GM23338 (cell line): ENCODE measurements at regions not wholly inside any gene's neighbourhood (a gene's known extent, or its start where the extent isn't known, plus 50 kb on each side); places are given as distances from the start of the nearest gene placed in this dataset.
A peak's percentile ranks its signal among the peaks of the same experiment; 100 is the strongest.

Source experiments
- ATAC-seq: fragments of 200-7000 bp; cut with Tn5 transposase; 3 replicates; pipeline ENCODE4 v1.9.1; 2020
- DNase-seq: peaks from one replicate; pipeline ENCODE4 v3.0.0-alpha.2; 2015; ENCODE audit warnings: low spot score
- H2AFZ ChIP-seq: fragments of 200-600 bp; sonication (generic); 2 replicates; pipeline ENCODE4 v1.8.0; 2016; ENCODE audit warnings: antibody characterized with exemption, mild to moderate bottlenecking, moderate library complexity
- H3F3A ChIP-seq: fragments of 200-600 bp; sonication (generic); replicated peaks from 2 replicates; pipeline ENCODE4 v1.8.0; 2017; ENCODE audit warnings: antibody characterized with exemption, mixed run types, low read depth
- H3K27ac ChIP-seq: fragments of 200-600 bp; sonication (generic); 2 replicates; pipeline ENCODE4 v1.6.1; 2016; ENCODE audit warnings: low read depth
- H3K27me3 ChIP-seq: fragments of 200-600 bp; sonication (generic); 2 replicates; pipeline ENCODE4 v1.8.0; 2016; ENCODE audit warnings: mild to moderate bottlenecking, mixed run types, moderate library complexity; ENCODE audit not compliant: insufficient read depth
- H3K36me3 ChIP-seq: fragments of 200-600 bp; sonication (generic); 2 replicates; pipeline ENCODE4 v1.8.0; 2016; ENCODE audit warnings: mild to moderate bottlenecking; ENCODE audit not compliant: insufficient read depth
- H3K4me1 ChIP-seq: fragments of 200-600 bp; sonication (generic); 2 replicates; pipeline ENCODE4 v1.8.0; 2016; ENCODE audit warnings: mild to moderate bottlenecking, moderate library complexity; ENCODE audit not compliant: insufficient read depth
- H3K4me2 ChIP-seq: fragments of 200-600 bp; sonication (generic); 2 replicates; pipeline ENCODE4 v1.7.1; 2017; ENCODE audit warnings: mixed run types
- H3K4me3 ChIP-seq: fragments of 200-600 bp; sonication (generic); 2 replicates; pipeline ENCODE4 v1.6.1; 2016; ENCODE audit warnings: mixed run types
- H3K79me2 ChIP-seq: fragments of 200-600 bp; sonication (generic); replicated peaks from 2 replicates; pipeline ENCODE4 v1.8.0; 2017; ENCODE audit warnings: mild to moderate bottlenecking; ENCODE audit not compliant: insufficient read depth
- H3K9me2 ChIP-seq: fragments of 200-600 bp; sonication (generic); 2 replicates; pipeline ENCODE4 v1.8.0; 2017; ENCODE audit not compliant: insufficient read depth
- H4K20me1 ChIP-seq: fragments of 200-600 bp; sonication (generic); replicated peaks from 2 replicates; pipeline ENCODE4 v1.8.0; 2017; ENCODE audit warnings: mild to moderate bottlenecking; ENCODE audit not compliant: insufficient read depth
- H3K27ac Mint-ChIP-seq: 2 replicates; pipeline ENCODE4 v1.8.0; 2020; ENCODE audit warnings: inconsistent platforms, mild to moderate bottlenecking, moderate library complexity, mixed read lengths
- H3K27me3 Mint-ChIP-seq: 3 replicates; pipeline ENCODE4 v1.8.0; 2022; ENCODE audit warnings: low read depth, mild to moderate bottlenecking, moderate library complexity, mixed read lengths, inconsistent platforms; ENCODE audit not compliant: insufficient read depth, poor library complexity
- H3K36me3 Mint-ChIP-seq: 3 replicates; pipeline ENCODE4 v1.8.0; 2021; ENCODE audit warnings: low read depth, mild to moderate bottlenecking, inconsistent platforms, moderate library complexity, mixed read lengths
- H3K4me1 Mint-ChIP-seq: 3 replicates; pipeline ENCODE4 v1.8.0; 2020; ENCODE audit warnings: mild to moderate bottlenecking, inconsistent platforms, mixed read lengths
- H3K4me3 Mint-ChIP-seq: 3 replicates; pipeline ENCODE4 v1.8.0; 2021; ENCODE audit warnings: moderate library complexity, mild to moderate bottlenecking, inconsistent platforms, mixed read lengths
- H3K9me3 Mint-ChIP-seq: 3 replicates; pipeline ENCODE4 v1.8.0; 2020; ENCODE audit warnings: moderate library complexity, mild to moderate bottlenecking, inconsistent platforms, mixed read lengths
- CREB1 ChIP-seq: fragments of 250-450 bp; sonication (Bioruptor Pico); IDR thresholded peaks from 2 replicates; pipeline ENCODE4 v1.5.0; 2020; ENCODE audit warnings: low read depth, mild to moderate bottlenecking, moderate library complexity
- JUNB ChIP-seq: IDR thresholded peaks from one replicate; pipeline ENCODE4 v1.6.1; 2016; ENCODE audit warnings: antibody characterized with exemption; ENCODE audit not compliant: unreplicated experiment
- ZNF331 ChIP-seq: fragments of 250-450 bp; sonication (Bioruptor Pico); IDR thresholded peaks from 2 replicates; pipeline ENCODE4 v1.5.0; 2020; ENCODE audit warnings: low read depth, mild to moderate bottlenecking, moderate library complexity
- TF ChIP-seq, protein P1 (sequence below), 2 experiments: fragments of 200-600 bp in 1 of 2; sonication (generic) in 1 of 2; conservative IDR thresholded peaks; 2 replicates each; pipeline versions ENCODE4 v1.5.1 to v1.6.1; 2016 to 2017; ENCODE audit warnings: antibody characterized with exemption in 2 of 2, low read depth in 2 of 2, mild to moderate bottlenecking in 2 of 2, moderate library complexity in 1 of 2
- TF ChIP-seq, protein P2 (sequence below): fragments of 250-450 bp; sonication (Bioruptor Pico); IDR thresholded peaks from 2 replicates; pipeline ENCODE4 v1.5.0; 2020; ENCODE audit warnings: mild to moderate bottlenecking, moderate library complexity

DNA sequence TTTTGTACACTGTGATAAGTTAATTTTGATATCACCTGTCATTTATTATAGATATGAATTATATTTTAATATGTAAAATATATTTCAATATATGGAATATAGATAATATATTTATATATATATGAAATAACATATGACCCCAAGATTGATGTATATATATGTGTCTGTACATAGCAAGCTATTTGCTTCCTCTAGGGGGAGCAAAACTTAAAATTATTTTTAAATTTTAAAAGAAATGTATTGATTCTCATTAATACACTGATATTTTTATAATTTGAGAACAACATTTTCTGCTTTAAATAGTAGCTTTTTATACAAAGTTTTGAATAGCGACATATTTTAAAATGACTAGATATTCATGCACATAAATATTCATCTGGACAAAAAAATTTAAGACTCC lies 272.0 kb downstream of the DMRTA1 start (continued):
- TF ChIP-seq, protein P1, sequence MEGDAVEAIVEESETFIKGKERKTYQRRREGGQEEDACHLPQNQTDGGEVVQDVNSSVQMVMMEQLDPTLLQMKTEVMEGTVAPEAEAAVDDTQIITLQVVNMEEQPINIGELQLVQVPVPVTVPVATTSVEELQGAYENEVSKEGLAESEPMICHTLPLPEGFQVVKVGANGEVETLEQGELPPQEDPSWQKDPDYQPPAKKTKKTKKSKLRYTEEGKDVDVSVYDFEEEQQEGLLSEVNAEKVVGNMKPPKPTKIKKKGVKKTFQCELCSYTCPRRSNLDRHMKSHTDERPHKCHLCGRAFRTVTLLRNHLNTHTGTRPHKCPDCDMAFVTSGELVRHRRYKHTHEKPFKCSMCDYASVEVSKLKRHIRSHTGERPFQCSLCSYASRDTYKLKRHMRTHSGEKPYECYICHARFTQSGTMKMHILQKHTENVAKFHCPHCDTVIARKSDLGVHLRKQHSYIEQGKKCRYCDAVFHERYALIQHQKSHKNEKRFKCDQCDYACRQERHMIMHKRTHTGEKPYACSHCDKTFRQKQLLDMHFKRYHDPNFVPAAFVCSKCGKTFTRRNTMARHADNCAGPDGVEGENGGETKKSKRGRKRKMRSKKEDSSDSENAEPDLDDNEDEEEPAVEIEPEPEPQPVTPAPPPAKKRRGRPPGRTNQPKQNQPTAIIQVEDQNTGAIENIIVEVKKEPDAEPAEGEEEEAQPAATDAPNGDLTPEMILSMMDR (conservative IDR thresholded peaks at IDR 0.05; ENCODE audit: low read depth in 2 of 2): no peak; a peak in 1 of 4 replicates
- TF ChIP-seq ZNF331 (CRISPR knock-in tag): no peak

DNA sequence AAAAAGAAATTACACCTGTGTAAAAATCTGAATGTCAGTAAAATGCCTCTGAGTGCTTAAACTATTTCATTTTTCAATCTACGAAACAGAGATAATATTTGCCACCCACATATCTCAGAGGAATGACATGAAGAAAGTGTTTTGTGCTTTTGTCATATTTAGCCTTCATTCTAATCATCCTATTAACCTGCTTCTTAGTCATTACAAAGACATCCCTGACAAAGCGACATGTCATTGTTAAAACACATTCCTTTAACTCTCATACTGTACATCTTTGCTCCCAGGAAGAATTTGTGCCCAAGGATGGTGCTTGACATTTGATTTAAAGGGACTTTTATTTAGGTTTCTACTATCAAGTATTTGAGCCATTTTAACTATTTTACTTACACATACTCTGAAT lies 275.9 kb downstream of the DMRTA1 start:
- no peaks in the 10 kb centered on the region for H3K9me2 ChIP-seq
- Mint-ChIP-seq H3K36me3 (no peaks in the 10 kb centered on the region), H3K27me3 (peaks cover 2% of the 10 kb centered on the region), H3K27ac (no peak overlapping the region), H3K4me3 (no peak overlapping the region), H3K9me3 (no peaks in the 10 kb centered on the region), H3K4me1 (peaks cover 8% of the 10 kb centered on the region; the same call in 2 of the 3 replicates)
- H3K27ac ChIP-seq: no peak overlapping the region
- DNase-seq (peak; percentile 1), ATAC-seq (no peak)
- no peaks in the 10 kb centered on the region for H3F3A ChIP-seq
- no peak overlapping the region for H3K4me2 ChIP-seq
- H3K36me3 ChIP-seq: no peaks in the 10 kb centered on the region
- H4K20me1 ChIP-seq: no peaks in the 10 kb centered on the region
- no peak for TF ChIP-seq JUNB
- TF ChIP-seq, protein P2, sequence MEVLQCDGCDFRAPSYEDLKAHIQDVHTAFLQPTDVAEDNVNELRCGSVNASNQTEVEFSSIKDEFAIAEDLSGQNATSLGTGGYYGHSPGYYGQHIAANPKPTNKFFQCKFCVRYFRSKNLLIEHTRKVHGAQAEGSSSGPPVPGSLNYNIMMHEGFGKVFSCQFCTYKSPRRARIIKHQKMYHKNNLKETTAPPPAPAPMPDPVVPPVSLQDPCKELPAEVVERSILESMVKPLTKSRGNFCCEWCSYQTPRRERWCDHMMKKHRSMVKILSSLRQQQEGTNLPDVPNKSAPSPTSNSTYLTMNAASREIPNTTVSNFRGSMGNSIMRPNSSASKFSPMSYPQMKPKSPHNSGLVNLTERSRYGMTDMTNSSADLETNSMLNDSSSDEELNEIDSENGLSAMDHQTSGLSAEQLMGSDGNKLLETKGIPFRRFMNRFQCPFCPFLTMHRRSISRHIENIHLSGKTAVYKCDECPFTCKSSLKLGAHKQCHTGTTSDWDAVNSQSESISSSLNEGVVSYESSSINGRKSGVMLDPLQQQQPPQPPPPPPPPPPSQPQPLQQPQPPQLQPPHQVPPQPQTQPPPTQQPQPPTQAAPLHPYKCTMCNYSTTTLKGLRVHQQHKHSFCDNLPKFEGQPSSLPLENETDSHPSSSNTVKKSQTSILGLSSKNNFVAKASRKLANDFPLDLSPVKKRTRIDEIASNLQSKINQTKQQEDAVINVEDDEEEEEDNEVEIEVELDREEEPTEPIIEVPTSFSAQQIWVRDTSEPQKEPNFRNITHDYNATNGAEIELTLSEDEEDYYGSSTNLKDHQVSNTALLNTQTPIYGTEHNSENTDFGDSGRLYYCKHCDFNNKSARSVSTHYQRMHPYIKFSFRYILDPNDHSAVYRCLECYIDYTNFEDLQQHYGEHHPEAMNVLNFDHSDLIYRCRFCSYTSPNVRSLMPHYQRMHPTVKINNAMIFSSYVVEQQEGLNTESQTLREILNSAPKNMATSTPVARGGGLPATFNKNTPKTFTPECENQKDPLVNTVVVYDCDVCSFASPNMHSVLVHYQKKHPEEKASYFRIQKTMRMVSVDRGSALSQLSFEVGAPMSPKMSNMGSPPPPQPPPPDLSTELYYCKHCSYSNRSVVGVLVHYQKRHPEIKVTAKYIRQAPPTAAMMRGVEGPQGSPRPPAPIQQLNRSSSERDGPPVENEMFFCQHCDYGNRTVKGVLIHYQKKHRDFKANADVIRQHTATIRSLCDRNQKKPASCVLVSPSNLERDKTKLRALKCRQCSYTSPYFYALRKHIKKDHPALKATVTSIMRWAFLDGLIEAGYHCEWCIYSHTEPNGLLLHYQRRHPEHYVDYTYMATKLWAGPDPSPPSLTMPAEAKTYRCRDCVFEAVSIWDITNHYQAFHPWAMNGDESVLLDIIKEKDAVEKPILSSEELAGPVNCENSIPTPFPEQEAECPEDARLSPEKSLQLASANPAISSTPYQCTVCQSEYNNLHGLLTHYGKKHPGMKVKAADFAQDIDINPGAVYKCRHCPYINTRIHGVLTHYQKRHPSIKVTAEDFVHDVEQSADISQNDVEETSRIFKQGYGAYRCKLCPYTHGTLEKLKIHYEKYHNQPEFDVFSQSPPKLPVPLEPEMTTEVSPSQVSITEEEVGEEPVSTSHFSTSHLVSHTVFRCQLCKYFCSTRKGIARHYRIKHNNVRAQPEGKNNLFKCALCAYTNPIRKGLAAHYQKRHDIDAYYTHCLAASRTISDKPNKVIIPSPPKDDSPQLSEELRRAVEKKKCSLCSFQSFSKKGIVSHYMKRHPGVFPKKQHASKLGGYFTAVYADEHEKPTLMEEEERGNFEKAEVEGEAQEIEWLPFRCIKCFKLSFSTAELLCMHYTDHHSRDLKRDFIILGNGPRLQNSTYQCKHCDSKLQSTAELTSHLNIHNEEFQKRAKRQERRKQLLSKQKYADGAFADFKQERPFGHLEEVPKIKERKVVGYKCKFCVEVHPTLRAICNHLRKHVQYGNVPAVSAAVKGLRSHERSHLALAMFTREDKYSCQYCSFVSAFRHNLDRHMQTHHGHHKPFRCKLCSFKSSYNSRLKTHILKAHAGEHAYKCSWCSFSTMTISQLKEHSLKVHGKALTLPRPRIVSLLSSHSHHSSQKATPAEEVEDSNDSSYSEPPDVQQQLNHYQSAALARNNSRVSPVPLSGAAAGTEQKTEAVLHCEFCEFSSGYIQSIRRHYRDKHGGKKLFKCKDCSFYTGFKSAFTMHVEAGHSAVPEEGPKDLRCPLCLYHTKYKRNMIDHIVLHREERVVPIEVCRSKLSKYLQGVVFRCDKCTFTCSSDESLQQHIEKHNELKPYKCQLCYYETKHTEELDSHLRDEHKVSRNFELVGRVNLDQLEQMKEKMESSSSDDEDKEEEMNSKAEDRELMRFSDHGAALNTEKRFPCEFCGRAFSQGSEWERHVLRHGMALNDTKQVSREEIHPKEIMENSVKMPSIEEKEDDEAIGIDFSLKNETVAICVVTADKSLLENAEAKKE: no peak
- no peak for TF ChIP-seq CREB1 (CRISPR knock-in tag)
- no peak overlapping the region for H2AFZ ChIP-seq
- H3K79me2 ChIP-seq: no peaks in the 10 kb centered on the region
- no peaks in the 10 kb centered on the region for H3K27me3 ChIP-seq
- no peak overlapping the region for H3K4me3 ChIP-seq
- 0 out of 2 replicates have a peak, but pooled peaks cover 2% of the 10 kb centered on the region for H3K4me1 ChIP-seq
